Mucosa of descending colon (tissue), 3 donors: ENCODE measurements at regions not wholly inside any gene's neighbourhood (a gene's known extent, or its start where the extent isn't known, plus 50 kb on each side); places are given as distances from the start of the nearest gene placed in this dataset.
A peak's percentile ranks its signal among the peaks of the same experiment; 100 is the strongest.

Experiments used
- ATAC-seq: fragments of 200-7000 bp; cut with Tn5 transposase; one replicate; pipeline ENCODE4 v1.9.1; 2020; ENCODE audit warnings: mild to moderate bottlenecking, moderate library complexity
- DNase-seq, 3 donors: peaks; one replicate each; pipeline ENCODE4 v3.0.0-alpha.2; 2020
- H3K36me3 ChIP-seq: fragments of 200-600 bp; one replicate; pipeline ENCODE4 v1.8.0; 2021; ENCODE audit warnings: low read depth, mild to moderate bottlenecking
- H3K4me1 ChIP-seq: fragments of 200-600 bp; one replicate; pipeline ENCODE4 v1.8.0; 2021; ENCODE audit warnings: low read depth, mild to moderate bottlenecking
- H3K4me3 ChIP-seq: fragments of 200-600 bp; one replicate; pipeline ENCODE4 v1.8.0; 2021; ENCODE audit warnings: mild to moderate bottlenecking
- H3K9me3 ChIP-seq: fragments of 200-600 bp; one replicate; pipeline ENCODE4 v1.8.0; 2021; ENCODE audit warnings: mild to moderate bottlenecking
- intact Hi-C, 2 donors: fragments of 100-400 bp; cut with DNase I in 1 of 2; cut with micrococcal nuclease in 1 of 2; formaldehyde crosslinking; loops; one replicate each; pipeline versions ENCODE4 v1.11.0 to v1.11.1; 2022; cut with DNase I, micrococcal nuclease
- TF ChIP-seq, protein P1 (sequence below): fragments of 200-600 bp; IDR thresholded peaks from one replicate; pipeline ENCODE4 v1.8.0; 2022; ENCODE audit warnings: antibody characterized with exemption, mild to moderate bottlenecking
- donor health status: DM: no; HTN: no; CAD: no; lungs with moderate emphysema.
- donor health status: DM: no; HTN: no; CAD: no.
- donor health status: DM: no; HTN: yes; CAD: no.

DNA sequence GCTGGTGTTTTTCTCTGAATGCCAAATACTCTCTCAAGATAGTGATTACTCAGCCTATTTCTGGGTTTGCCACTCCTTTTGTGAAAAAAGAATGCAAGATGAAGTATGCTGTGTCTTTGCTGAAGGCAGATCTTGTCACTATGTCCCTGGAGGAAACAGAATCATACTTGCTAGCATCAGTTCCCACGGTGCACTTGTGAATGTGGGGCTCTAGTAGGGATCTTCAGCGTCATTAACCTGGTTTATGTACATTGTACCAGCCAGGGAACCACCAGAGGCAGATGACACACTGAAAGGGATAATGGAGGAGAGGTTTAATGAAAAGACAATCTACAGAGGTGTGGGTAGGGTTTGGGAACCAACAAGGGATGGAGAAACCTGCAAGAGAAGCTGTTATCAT is 131.0 kb upstream of the CXCR4 start:
- ATAC-seq = no peak
- no peaks in the 10 kb centered on the region for H3K9me3 ChIP-seq
- no peak for DNase-seq
- H3K4me1 ChIP-seq = no peaks in the 10 kb centered on the region
- no peaks in the 10 kb centered on the region for H3K36me3 ChIP-seq
- intact Hi-C loops = no loop called here
- TF ChIP-seq, protein P1, sequence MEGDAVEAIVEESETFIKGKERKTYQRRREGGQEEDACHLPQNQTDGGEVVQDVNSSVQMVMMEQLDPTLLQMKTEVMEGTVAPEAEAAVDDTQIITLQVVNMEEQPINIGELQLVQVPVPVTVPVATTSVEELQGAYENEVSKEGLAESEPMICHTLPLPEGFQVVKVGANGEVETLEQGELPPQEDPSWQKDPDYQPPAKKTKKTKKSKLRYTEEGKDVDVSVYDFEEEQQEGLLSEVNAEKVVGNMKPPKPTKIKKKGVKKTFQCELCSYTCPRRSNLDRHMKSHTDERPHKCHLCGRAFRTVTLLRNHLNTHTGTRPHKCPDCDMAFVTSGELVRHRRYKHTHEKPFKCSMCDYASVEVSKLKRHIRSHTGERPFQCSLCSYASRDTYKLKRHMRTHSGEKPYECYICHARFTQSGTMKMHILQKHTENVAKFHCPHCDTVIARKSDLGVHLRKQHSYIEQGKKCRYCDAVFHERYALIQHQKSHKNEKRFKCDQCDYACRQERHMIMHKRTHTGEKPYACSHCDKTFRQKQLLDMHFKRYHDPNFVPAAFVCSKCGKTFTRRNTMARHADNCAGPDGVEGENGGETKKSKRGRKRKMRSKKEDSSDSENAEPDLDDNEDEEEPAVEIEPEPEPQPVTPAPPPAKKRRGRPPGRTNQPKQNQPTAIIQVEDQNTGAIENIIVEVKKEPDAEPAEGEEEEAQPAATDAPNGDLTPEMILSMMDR = no peak
- H3K4me3 ChIP-seq = no peak overlapping the region

GRCh38 chr2:136248242-136248641 is 130.3 kb upstream of the CXCR4 start:
- DNase-seq (no peak), ATAC-seq (no peak)
- Histone ChIP-seq H3K4me1 (no peaks in the 10 kb centered on the region), H3K36me3 (no peaks in the 10 kb centered on the region), H3K4me3 (no peak overlapping the region), H3K9me3 (no peaks in the 10 kb centered on the region)
- intact Hi-C loops = no loop called here
- TF ChIP-seq, protein P1 = no peak

DNA sequence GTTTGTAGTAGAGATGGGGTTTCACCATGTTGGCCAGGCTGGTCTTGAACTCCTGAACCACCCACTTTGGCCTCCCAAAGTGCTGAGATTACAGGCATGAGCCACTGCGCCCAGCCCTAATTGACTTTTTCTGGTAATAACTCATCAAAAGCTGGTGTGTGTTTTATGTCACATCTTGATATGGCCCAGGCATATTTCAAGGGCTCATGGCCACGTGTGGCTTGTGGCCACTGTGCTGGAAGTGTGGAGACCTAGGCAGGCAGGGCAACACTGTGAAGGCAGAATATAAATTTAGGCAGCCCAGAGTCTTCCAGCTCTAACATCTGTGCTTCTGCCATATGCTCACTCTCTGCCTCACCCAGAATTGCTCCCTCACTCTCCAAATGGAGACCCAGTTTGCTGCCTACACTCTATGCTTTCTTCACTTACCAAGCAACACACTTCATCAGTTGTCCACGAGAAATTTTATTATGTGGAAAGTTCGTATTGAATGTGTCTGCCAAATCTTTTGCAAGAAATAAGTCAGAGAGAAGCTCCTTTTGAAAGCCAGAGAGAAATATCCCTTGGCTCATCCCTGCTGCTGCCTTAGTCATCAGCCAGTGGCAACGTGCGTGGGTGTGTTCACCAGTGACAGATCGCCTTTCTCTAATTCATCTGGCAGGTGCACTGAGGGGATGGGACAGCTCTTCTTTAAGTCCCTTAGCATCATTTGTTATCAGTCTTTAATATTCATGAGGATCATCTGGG is 129.4 kb upstream of the CXCR4 start:
- ATAC-seq (no peak), DNase-seq (no peak)
- Histone ChIP-seq H3K9me3 (no peaks in the 10 kb centered on the region), H3K4me1 (peaks cover 2% of the 10 kb centered on the region), H3K4me3 (no peak overlapping the region), H3K36me3 (no peaks in the 10 kb centered on the region)
- TF ChIP-seq, protein P1 = no peak
- intact Hi-C loops = no loop called here

GRCh38 chr2:136246086-136246669 is 128.2 kb upstream of the CXCR4 start:
- TF ChIP-seq, protein P1 = no peak
- Histone ChIP-seq H3K36me3 (no peaks in the 10 kb centered on the region), H3K4me1 (peaks cover 2% of the 10 kb centered on the region), H3K9me3 (no peaks in the 10 kb centered on the region), H3K4me3 (no peak overlapping the region)
- intact Hi-C loops = no loop called here
- peak; percentile 36 to 63 (median 50) for DNase-seq
- peak; percentile 63 for ATAC-seq

- H3K4me3 ChIP-seq = no peak overlapping the region
- peaks cover 2% of the 10 kb centered on the region for H3K4me1 ChIP-seq
- intact Hi-C loops = no loop called here
- ATAC-seq (no peak), DNase-seq (no peak)
- H3K36me3 ChIP-seq = no peaks in the 10 kb centered on the region
- TF ChIP-seq, protein P1 = no peak
- H3K9me3 ChIP-seq = no peaks in the 10 kb centered on the region
Observed at GRCh38 chr2:136245211-136245610, 127.3 kb upstream of the CXCR4 start.
